ENCODE measurements at regions not wholly inside any gene's neighbourhood (a gene's known extent, or its start where the extent isn't known, plus 50 kb on each side); places are given as distances from the start of the nearest gene placed in this dataset.
"Not testable (repeated sequence)": the region's sequence is repeated elsewhere in the genome, so short reads cannot be mapped to it uniquely, and the experiment has no call there.

DNA sequence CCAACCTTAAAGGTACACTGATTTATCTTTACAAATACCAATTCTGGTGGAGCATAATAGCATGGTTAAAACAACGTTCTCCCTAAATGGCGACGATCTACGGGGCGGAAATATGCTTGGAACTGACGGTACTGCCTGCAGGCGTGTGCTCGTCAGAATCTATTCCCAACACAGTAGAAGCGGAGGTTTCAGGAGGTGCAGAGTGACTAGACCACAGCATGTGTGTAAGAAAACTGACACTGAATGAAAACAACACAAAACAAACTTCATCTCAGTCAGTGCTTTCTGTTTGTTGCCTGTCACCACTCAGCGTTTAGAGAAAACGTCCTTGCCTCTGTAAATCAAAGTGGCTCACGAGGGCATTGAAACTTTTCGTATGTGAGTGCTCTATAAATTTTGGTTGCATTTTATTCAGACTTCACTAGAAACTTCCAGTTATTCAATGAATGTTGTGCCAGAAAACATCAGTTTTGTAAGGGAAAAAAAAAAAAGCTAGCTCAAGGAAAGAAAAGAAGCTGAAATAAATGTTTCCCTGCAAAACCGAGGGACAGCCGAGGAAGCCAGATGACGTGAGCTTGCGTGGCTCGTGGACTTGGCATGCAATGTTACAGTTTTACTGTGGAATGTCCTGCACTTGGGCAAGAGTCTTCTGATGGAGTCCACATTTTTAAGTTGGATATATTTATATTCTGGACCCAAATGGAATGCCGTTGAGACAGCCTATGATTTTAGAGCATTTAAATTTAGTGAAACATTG, 210.4 kb downstream of the LAT start:
- H3K27ac ChIP-seq (ENCODE audit: low read depth, low read length, poor library complexity, severe bottlenecking); H3K4me2 ChIP-seq (ENCODE audit: low read length); H4K20me1 ChIP-seq (ENCODE audit: insufficient read depth, low read length); H3K9me3 ChIP-seq (ENCODE audit: low read length); POLR2A ChIA-PET; H3K79me2 ChIP-seq (ENCODE audit: insufficient read depth, low read depth, low read length); H3K9me2 ChIP-seq (ENCODE audit: insufficient read depth, low read length); H2AFZ ChIP-seq (ENCODE audit: low read length); DNase-seq (ENCODE audit: low spot score); H3K4me1 ChIP-seq (ENCODE audit: insufficient read depth, low read length, poor library complexity, severe bottlenecking); H3K4me3 ChIP-seq (ENCODE audit: low read depth, low read length, poor library complexity, severe bottlenecking); H3K36me3 ChIP-seq (ENCODE audit: insufficient read depth, low read length); intact Hi-C loops (cut with micrococcal nuclease; ENCODE audit: unreplicated experiment); CTCF ChIA-PET (ENCODE audit: unreplicated experiment); BruUV-seq (replicated peaks): not testable (repeated sequence)

GRCh38 chr16:29194185-29194844, 209.5 kb downstream of the LAT start:
- H3K36me3 ChIP-seq (ENCODE audit: insufficient read depth, low read length); H3K9me2 ChIP-seq (ENCODE audit: insufficient read depth, low read length); H3K4me3 ChIP-seq (ENCODE audit: low read depth, low read length, poor library complexity, severe bottlenecking); DNase-seq (ENCODE audit: low spot score); H2AFZ ChIP-seq (ENCODE audit: low read length); POLR2A ChIA-PET; H3K27ac ChIP-seq (ENCODE audit: low read depth, low read length, poor library complexity, severe bottlenecking); CTCF ChIA-PET (ENCODE audit: unreplicated experiment); BruUV-seq (replicated peaks); H3K9me3 ChIP-seq (ENCODE audit: low read length); H3K4me1 ChIP-seq (ENCODE audit: insufficient read depth, low read length, poor library complexity, severe bottlenecking); H3K4me2 ChIP-seq (ENCODE audit: low read length); intact Hi-C loops (cut with micrococcal nuclease; ENCODE audit: unreplicated experiment); H4K20me1 ChIP-seq (ENCODE audit: insufficient read depth, low read length); H3K79me2 ChIP-seq (ENCODE audit: insufficient read depth, low read depth, low read length): not testable (repeated sequence)

- POLR2A ChIA-PET; H3K27ac ChIP-seq (ENCODE audit: low read depth, low read length, poor library complexity, severe bottlenecking); H3K9me3 ChIP-seq (ENCODE audit: low read length); H4K20me1 ChIP-seq (ENCODE audit: insufficient read depth, low read length); BruUV-seq (replicated peaks); H3K4me2 ChIP-seq (ENCODE audit: low read length); H3K79me2 ChIP-seq (ENCODE audit: insufficient read depth, low read depth, low read length); intact Hi-C loops (cut with micrococcal nuclease; ENCODE audit: unreplicated experiment); CTCF ChIA-PET (ENCODE audit: unreplicated experiment); H3K36me3 ChIP-seq (ENCODE audit: insufficient read depth, low read length); H3K9me2 ChIP-seq (ENCODE audit: insufficient read depth, low read length); H3K4me3 ChIP-seq (ENCODE audit: low read depth, low read length, poor library complexity, severe bottlenecking); H3K4me1 ChIP-seq (ENCODE audit: insufficient read depth, low read length, poor library complexity, severe bottlenecking); H2AFZ ChIP-seq (ENCODE audit: low read length); DNase-seq (ENCODE audit: low spot score): not testable (repeated sequence)
Observed at GRCh38 chr16:29193634-29194033, 208.8 kb downstream of the LAT start.

GRCh38 chr16:29193248-29193574, 208.4 kb downstream of the LAT start:
- CTCF ChIA-PET (ENCODE audit: unreplicated experiment); H3K27ac ChIP-seq (ENCODE audit: low read depth, low read length, poor library complexity, severe bottlenecking); H3K79me2 ChIP-seq (ENCODE audit: insufficient read depth, low read depth, low read length); H3K4me1 ChIP-seq (ENCODE audit: insufficient read depth, low read length, poor library complexity, severe bottlenecking); H3K9me3 ChIP-seq (ENCODE audit: low read length); H3K4me2 ChIP-seq (ENCODE audit: low read length); intact Hi-C loops (cut with micrococcal nuclease; ENCODE audit: unreplicated experiment); DNase-seq (ENCODE audit: low spot score); BruUV-seq (replicated peaks); H2AFZ ChIP-seq (ENCODE audit: low read length); POLR2A ChIA-PET; H4K20me1 ChIP-seq (ENCODE audit: insufficient read depth, low read length); H3K9me2 ChIP-seq (ENCODE audit: insufficient read depth, low read length); H3K36me3 ChIP-seq (ENCODE audit: insufficient read depth, low read length); H3K4me3 ChIP-seq (ENCODE audit: low read depth, low read length, poor library complexity, severe bottlenecking): not testable (repeated sequence)
